ENCODE measurements at regions not wholly inside any gene's neighbourhood (a gene's known extent, or its start where the extent isn't known, plus 50 kb on each side); places are given as distances from the start of the nearest gene placed in this dataset.

DNA sequence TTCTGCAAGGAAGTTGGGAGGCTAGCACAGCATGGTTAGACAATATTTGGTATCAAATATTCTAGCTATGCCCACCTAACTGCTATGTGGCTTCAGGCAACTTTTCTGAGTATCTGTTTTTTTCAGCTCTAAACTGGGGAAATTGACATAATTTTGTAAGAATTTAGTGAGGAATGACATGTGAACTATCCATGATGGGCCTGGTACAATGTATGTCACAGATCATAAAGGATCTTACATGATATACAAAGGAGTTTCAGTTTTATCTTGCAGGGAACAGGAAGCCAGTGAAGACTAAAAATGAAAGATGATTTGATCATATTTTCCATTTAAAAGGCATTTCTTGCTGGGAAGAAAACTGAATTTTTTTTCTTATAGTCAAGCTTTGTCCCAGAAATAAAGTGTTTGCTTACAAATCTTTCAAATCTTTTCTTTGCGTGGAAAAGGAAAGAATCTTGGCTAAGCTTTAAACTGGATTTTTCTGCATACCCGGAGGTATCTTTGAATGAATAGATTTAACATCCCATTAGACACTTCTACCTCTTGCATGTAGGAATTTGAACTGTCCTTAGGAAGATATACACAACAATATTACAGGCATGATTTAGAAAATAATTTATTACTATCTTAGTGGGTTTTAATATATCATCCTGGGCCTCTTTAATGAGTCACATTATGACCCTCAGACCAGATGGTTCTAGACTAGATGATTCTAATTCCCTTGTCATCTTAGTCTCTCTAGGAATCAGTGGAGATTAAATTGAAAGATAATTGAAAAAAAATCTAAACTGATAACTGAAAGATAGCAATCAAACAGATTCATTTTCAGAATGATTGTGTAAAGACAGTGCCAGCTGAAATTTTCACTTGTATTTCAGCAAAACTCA lies 436.0 kb upstream of the THBS1 start:
- H3K27ac Mint-ChIP-seq: no peak overlapping the region
- H3K36me3 Mint-ChIP-seq: no peaks in the 10 kb centered on the region
- no peak overlapping the region for H3K4me3 Mint-ChIP-seq
- H3K4me1 Mint-ChIP-seq: no peaks in the 10 kb centered on the region
- no peak for DNase-seq
- no peaks in the 10 kb centered on the region for H3K9me3 Mint-ChIP-seq
- peaks cover 0 to 7% (median 2%) of the 10 kb centered on the region in 3 donors for H3K27me3 Mint-ChIP-seq (ENCODE audit: low read depth in 3 of 3)

DNA sequence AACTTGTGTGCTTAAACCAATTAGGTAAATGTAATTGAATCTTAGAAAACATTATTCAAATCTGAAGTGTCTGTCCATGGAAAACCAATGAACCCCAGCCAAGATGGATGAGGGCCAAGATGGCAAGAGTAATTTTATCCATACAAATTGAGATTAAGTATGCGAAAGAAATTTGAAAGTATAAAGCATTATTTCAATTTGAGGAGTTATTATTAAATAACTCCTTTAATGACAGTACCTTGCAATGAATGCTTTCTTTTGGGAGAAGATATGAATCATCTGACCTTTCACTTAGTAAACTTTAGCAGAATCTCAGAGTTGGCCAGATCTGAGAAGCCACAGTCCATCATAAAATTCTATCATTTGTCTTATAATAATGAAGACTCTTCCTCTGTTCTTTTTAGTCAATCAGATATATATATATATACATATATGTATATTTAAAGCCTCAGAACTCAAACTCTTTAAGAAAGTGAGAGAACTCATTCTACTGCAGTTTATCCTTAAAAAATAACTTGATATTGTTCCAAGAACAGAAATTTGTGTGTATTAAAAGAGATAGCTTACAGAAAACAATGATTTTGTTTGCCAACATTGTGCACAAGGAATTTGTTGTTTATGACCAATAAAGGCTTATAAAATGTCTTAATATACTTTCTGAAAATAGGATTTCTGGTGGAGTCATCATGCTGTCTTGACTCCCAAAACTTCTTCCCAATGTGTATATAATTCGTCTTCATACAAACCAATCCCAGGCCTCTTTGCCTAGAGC lies 434.8 kb upstream of the THBS1 start:
- H3K27me3 Mint-ChIP-seq (ENCODE audit: low read depth in 3 of 3): peaks cover 0 to 7% (median 2%) of the 10 kb centered on the region in 3 donors
- no peak overlapping the region for H3K4me3 Mint-ChIP-seq
- DNase-seq: no peak
- H3K36me3 Mint-ChIP-seq: no peaks in the 10 kb centered on the region
- H3K4me1 Mint-ChIP-seq: no peaks in the 10 kb centered on the region
- no peak overlapping the region for H3K27ac Mint-ChIP-seq
- H3K9me3 Mint-ChIP-seq: no peaks in the 10 kb centered on the region

DNA sequence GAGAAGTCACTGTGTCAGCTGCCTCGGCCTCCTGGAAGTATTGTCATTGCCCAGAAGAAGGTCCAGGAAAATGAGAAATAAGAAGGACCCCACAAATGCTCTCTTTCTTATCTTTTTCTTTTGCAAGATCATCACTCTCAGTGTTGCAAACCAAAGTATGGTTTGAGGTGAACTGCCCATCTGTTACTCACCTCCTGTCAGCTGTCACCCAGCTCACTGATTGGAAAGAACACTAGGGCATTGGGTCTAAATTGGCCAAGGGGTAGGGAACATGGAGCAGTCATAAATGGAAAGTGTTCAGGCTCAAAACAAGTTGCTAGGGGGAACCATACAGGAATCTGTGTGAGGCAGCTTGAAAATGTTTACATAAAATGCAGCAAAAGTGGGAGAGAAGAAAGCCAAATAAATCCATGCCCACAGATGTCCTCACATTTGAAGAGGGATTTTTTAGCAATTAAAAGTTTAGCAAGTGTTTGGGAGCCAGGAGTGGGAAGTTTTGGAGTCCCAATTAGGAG lies 431.2 kb upstream of the THBS1 start:
- H3K4me1 Mint-ChIP-seq: no peaks in the 10 kb centered on the region
- no peaks in the 10 kb centered on the region for H3K36me3 Mint-ChIP-seq
- H3K9me3 Mint-ChIP-seq: no peaks in the 10 kb centered on the region

DNA sequence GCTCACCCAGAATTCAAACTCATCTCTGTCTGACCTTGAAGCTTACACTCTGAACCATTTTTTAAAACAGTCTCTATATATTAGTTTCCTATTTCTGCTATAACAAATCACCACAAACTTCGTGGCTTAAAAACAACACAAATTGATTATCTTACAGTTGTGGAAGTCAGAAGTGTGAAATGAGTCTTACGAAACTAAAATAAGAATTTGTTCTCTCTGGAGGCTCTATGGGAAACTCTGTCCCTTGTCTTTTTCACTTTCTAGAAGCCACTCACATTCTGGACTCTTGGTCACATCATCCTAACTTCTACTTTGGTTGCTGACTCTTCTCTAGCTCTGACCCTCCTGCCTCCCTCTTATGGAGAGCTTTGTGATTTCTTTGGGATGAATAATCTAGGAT lies 429.3 kb upstream of the THBS1 start:
- H3K27ac Mint-ChIP-seq: no peak overlapping the region
- H3K4me3 Mint-ChIP-seq: no peak overlapping the region
- H3K27me3 Mint-ChIP-seq (ENCODE audit: low read depth in 3 of 3): peaks cover 0 to 8% (median 0%) of the 10 kb centered on the region in 3 donors
- no peak for DNase-seq
- no peaks in the 10 kb centered on the region for H3K36me3 Mint-ChIP-seq
- no peaks in the 10 kb centered on the region for H3K9me3 Mint-ChIP-seq
- no peaks in the 10 kb centered on the region for H3K4me1 Mint-ChIP-seq

More for the DNA sequence above, 431.2 kb upstream of the THBS1 start:
- Mint-ChIP-seq H3K27me3 (ENCODE audit: low read depth in 3 of 3) (peaks cover 0 to 8% (median under 1%) of the 10 kb centered on the region in 3 donors), H3K27ac (no peak overlapping the region), H3K4me3 (no peak overlapping the region)
- no peak for DNase-seq

DNA sequence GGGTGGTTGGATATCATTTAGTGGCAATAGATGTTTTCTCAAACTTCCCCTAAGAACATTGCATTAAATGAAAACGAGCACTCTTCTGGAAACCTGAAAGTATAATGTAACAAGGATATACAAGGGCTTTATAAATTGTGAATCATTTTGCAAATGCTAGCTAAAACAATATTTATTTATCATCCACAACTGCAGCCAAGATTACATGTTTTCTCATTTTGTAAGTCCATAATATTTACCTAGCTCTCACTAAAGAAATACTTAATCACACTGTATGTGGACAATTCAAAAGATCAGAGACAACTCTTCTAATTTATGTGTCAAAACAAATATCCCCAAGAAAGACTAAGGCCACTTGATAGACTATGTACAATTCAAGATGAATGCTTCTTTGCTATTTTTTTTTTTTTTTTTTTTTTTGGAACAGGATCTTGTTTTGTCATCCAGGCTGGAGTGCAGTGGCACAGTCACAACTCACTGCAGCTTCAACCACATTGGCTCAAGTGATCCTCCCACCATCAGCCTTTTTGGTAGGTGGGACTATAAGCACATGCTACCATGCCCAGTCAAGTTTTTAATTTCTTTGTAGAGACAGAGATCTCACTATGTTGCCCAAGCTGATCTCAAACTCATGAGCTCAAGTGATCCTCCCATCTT lies 427.7 kb upstream of the THBS1 start:
- Mint-ChIP-seq H3K4me3 (no peak overlapping the region), H3K9me3 (no peaks in the 10 kb centered on the region), H3K36me3 (no peaks in the 10 kb centered on the region), H3K27ac (no peak overlapping the region), H3K27me3 (ENCODE audit: low read depth in 3 of 3) (peaks cover 0 to 8% (median under 1%) of the 10 kb centered on the region in 3 donors), H3K4me1 (no peaks in the 10 kb centered on the region)
- no peak for DNase-seq

DNA sequence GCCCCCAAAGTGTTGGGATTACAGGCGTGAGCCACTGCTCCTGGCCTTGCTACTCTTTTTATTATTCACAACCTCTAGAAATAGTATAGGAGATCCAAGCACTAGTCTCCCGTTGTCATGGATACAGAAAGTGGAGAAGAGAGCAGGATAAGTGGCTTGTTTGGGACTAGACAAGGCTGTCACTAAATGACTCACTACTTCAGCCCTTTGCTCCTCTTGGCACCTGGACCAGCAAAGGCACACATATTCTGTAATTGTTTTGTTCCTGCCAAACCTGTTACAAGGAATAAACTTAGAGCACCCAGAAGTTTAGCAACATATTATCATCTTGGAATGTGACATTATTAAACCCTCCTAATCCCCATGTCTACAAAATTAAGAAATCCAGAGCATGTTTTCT lies 427.2 kb upstream of the THBS1 start:
- no peak for DNase-seq
- H3K9me3 Mint-ChIP-seq: no peaks in the 10 kb centered on the region
- no peaks in the 10 kb centered on the region for H3K36me3 Mint-ChIP-seq
- no peak overlapping the region for H3K4me3 Mint-ChIP-seq
- no peaks in the 10 kb centered on the region for H3K4me1 Mint-ChIP-seq
- H3K27ac Mint-ChIP-seq: no peak overlapping the region
- peaks cover 3 to 8% (median 6%) of the 10 kb centered on the region in 3 donors for H3K27me3 Mint-ChIP-seq (ENCODE audit: low read depth in 3 of 3)

DNA sequence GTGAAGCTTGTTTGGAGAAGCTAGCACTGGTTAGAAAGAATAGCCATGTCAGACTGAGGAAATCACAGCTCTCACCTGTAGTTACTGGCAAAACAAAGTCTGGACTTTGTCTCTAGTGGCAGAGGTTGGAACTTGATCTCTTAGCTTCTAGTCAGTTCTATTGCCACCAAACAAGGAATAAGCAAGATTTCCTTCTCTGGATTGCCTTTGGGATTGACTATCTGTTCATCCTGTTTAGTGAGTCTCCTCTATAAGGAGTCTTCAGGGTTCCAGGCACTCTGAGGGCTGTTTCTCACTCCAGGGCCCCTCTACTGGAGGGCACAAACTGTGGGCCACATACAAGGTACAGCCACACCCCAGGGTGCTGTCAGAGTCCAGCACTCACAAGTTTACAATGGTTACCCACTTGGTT lies 426.6 kb upstream of the THBS1 start:
- Mint-ChIP-seq H3K9me3 (no peaks in the 10 kb centered on the region), H3K36me3 (no peaks in the 10 kb centered on the region), H3K4me3 (no peak overlapping the region), H3K27me3 (ENCODE audit: low read depth in 3 of 3) (peaks cover 3 to 8% (median 7%) of the 10 kb centered on the region in 3 donors), H3K4me1 (no peaks in the 10 kb centered on the region), H3K27ac (no peak overlapping the region)
- DNase-seq: no peak

DNA sequence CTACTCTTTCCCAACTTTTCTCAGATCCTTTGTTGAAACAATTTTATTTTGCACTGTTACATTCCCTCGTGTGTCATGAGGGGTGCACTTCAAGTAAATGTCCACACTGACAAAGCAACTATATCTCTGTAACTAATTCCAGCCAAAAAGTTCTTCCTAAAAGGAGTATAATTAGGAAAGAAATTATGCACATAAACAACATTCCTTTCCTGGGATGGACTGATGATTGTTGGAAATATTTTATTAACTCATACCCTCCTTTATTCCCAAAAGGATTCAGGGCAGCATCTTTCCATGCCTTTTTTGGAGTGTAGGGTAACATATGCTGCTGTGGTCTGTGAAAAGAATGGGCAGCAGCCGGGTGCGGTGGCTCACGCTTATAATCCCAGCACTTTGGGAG lies 426.1 kb upstream of the THBS1 start:
- H3K4me3 Mint-ChIP-seq: no peak overlapping the region
- DNase-seq: no peak
- no peaks in the 10 kb centered on the region for H3K9me3 Mint-ChIP-seq
- no peak overlapping the region for H3K27ac Mint-ChIP-seq
- H3K4me1 Mint-ChIP-seq: no peaks in the 10 kb centered on the region
- no peaks in the 10 kb centered on the region for H3K36me3 Mint-ChIP-seq
- H3K27me3 Mint-ChIP-seq (ENCODE audit: low read depth in 3 of 3): peaks cover 3 to 7% (median 3%) of the 10 kb centered on the region in 3 donors

DNA sequence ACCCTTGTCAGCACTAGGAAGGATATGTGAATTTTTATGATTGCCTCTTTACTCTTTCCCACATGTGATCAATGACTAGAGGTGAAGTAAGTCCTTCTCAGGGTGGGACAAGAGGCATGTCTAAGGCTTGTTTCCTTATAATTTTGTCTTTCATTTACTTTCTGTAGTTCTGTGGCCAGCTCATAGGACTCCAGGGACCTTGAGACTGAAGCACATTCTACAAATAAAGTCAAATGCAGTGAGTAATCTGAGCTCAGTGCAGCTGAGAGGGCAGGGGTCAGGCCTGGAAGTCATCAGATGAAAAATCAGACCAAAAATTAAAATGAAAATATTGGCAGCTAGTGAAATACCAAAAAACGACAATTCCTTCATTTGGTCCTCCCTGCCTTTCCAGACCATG lies 424.7 kb upstream of the THBS1 start:
- peaks cover 3 to 9% (median 3%) of the 10 kb centered on the region in 3 donors for H3K27me3 Mint-ChIP-seq (ENCODE audit: low read depth in 3 of 3)
- H3K36me3 Mint-ChIP-seq: no peaks in the 10 kb centered on the region
- H3K4me1 Mint-ChIP-seq: no peaks in the 10 kb centered on the region
- no peak overlapping the region for H3K27ac Mint-ChIP-seq
- H3K4me3 Mint-ChIP-seq: no peak overlapping the region
- DNase-seq: no peak
- H3K9me3 Mint-ChIP-seq: peaks cover 0 to 1% (median 0%) of the 10 kb centered on the region in 6 donors

DNA sequence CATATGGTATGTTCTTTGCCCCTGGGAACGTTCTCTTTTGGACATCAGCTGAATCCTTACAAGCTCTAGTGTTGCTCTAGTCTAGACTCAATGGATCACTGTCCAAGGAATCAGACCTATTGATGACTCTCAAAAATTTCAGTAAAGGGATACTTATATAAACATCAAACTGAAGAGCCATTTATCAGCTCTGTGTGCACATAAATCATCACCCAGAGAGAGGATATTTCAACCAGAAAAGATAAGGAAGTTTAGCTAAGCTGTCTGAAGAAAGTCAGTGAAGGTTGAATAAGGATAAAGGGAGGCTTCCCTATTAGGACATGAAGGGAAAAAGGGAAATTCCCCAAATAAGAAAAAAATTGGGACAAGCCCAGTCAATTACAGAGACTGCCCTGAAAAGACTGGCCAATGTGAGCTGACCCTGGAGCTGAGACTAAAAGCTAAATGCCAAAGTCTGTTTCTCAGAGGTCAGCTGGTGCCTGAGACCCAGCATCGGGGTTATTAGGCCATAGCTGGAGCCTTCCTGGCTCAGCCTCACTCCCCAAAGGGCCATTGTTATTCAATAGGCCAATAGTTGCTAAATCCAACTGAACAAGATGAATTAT lies 424.1 kb upstream of the THBS1 start:
- no peak overlapping the region for H3K27ac Mint-ChIP-seq

DNA sequence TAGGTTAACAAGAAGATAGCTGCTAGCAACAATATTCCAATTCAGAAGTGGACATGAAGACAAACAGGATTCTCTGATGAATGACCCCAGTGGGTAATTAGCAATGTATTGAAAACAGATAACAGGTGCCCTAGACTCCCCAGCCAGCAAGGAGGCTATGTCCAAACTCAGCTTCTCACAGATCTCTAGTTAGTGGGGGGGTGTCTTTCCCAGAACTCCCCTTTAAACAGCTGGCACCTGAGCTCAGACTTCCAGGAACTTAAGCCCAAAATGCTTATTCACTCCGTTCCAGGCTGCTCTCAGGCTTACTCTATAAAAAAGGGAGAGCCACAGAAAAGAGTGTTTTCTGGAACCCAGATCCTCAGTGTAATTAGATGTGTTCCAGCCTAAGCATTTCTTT lies 423.0 kb upstream of the THBS1 start:
- Mint-ChIP-seq H3K36me3 (no peaks in the 10 kb centered on the region), H3K4me3 (no peak overlapping the region), H3K27me3 (ENCODE audit: low read depth in 3 of 3) (peaks cover 0 to 17% (median 5%) of the 10 kb centered on the region in 3 donors), H3K27ac (no peak overlapping the region), H3K4me1 (no peaks in the 10 kb centered on the region), H3K9me3 (peaks cover 0 to 5% (median 0%) of the 10 kb centered on the region in 6 donors)
- DNase-seq: no peak

More for the DNA sequence above, 424.1 kb upstream of the THBS1 start:
- DNase-seq: no peak
- Mint-ChIP-seq H3K36me3 (no peaks in the 10 kb centered on the region), H3K9me3 (peaks cover 0 to 1% (median 0%) of the 10 kb centered on the region in 6 donors), H3K27me3 (ENCODE audit: low read depth in 3 of 3) (peaks cover 3 to 15% (median 3%) of the 10 kb centered on the region in 3 donors), H3K4me1 (no peaks in the 10 kb centered on the region), H3K4me3 (no peak overlapping the region)

DNA sequence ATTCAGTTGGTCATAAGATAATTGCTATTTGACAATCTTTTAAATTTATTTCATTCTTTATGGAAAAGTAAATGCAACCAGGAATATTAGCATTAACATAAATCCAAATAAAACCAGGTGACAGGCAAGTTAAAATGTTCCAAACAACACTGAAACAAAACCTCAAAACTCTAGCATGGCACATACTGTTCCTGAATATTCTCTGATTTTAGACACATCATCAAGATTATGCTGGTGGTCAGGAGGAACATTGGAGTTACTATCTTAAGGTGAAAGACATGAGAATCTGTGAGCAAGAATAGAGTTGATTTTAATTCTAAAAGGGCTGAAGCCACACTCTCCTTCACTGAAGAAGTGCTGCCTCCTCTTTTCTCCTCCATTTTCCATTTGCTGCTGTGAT lies 421.0 kb upstream of the THBS1 start:
- DNase-seq: no peak
- Mint-ChIP-seq H3K27ac (no peak overlapping the region), H3K36me3 (no peaks in the 10 kb centered on the region), H3K4me3 (no peak overlapping the region), H3K9me3 (peaks cover 0 to 5% (median 0%) of the 10 kb centered on the region in 6 donors), H3K27me3 (ENCODE audit: low read depth in 3 of 3) (peaks cover 2 to 20% (median 5%) of the 10 kb centered on the region in 3 donors), H3K4me1 (no peaks in the 10 kb centered on the region)

DNA sequence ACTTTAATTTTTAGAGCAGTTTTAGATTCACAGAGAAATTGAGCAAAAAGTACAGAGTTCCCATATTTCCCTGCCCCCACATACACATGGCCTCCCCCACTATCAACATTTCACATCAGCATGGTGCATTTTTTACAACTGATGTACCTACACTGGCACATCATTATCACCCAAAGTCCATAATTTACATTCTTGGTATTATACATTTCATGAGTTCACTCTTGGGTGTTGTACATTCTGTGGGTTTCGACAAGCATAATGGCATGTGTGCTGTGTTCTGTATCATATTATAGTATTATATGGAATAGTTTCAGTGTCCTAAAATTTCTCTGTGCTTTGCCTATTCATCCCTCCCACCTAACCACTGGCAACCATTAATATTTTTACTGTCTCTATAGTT lies 419.8 kb upstream of the THBS1 start:
- peaks cover 0 to 5% (median 0%) of the 10 kb centered on the region in 6 donors for H3K9me3 Mint-ChIP-seq
- peaks cover 6 to 25% (median 6%) of the 10 kb centered on the region in 3 donors for H3K27me3 Mint-ChIP-seq (ENCODE audit: low read depth in 3 of 3)
- H3K36me3 Mint-ChIP-seq: no peaks in the 10 kb centered on the region
- H3K27ac Mint-ChIP-seq: no peak overlapping the region
- DNase-seq: no peak
- H3K4me1 Mint-ChIP-seq: no peaks in the 10 kb centered on the region
- H3K4me3 Mint-ChIP-seq: no peak overlapping the region
